ENCODE measurements at regions not wholly inside any gene's neighbourhood (a gene's known extent, or its start where the extent isn't known, plus 50 kb on each side); places are given as distances from the start of the nearest gene placed in this dataset.

DNA sequence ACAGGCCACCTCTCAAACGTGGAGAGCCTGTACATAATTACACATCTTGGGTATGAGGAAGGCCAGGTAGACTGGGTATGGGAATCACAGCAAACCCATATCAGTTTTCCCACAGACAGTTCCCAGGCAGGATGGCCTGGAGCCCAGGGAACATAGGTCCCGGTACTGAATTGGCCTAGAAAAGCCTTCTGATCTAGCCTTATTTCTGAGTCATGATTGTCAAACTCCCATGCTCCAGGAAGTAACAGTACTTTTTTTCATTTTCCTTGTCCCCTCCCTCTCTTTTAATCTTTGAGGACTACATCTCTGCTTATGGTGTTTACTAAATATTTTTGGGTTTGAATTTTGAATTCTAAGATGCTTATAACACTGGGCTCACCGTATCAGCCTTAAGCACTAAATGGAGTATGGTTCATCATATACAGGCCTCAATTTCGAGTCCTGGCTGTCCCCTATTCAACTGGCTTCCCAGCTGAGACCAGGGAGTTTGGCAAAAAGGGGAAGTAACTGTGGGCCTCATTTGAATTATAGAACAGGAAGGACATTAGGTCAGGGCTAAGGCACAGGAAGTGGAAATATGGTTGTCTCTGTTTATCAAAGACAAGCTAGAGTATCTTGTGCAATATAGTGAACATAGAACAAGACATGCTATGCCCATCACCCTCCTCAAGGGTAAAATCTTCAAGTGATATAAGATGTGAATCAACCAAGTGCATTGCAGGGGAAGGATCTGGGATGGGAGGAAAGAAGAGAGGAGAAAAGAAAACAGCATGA, 494.6 kb downstream of the NTRK3 start:
- no peak overlapping the region for H3K4me2 ChIP-seq (ENCODE audit: insufficient read depth in 1 of 2, low read depth in 2 of 2, low read length in 2 of 2)
- H3K27ac ChIP-seq (ENCODE audit: low read depth, low read length): no peak overlapping the region
- no peaks in the 10 kb centered on the region for H3K79me2 ChIP-seq (ENCODE audit: control insufficient read depth in 1 of 2, insufficient read depth in 2 of 2, low read length in 2 of 2)
- H4K91ac ChIP-seq (replicated peaks; ENCODE audit: insufficient read length, low read length): no peak overlapping the region
- peaks cover 0 to 2% (median 0%) of the 10 kb centered on the region in 4 experiments; a peak in 1 of 8 replicates for H3K36me3 ChIP-seq (ENCODE audit: control insufficient read depth in 2 of 4, insufficient read depth in 4 of 4, low read length in 3 of 4)
- FAIRE-seq: no peak
- no peak overlapping the region for H4K8ac ChIP-seq (ENCODE audit: extremely low read depth, insufficient read depth, low read length)
- H3K23me2 ChIP-seq (ENCODE audit: low read depth, low read length): no peaks in the 10 kb centered on the region; the same call in 1 of the 2 replicates
- no peaks in the 10 kb centered on the region for H4K20me1 ChIP-seq (replicated peaks in 1 of 2; ENCODE audit: control insufficient read depth in 1 of 2, insufficient read depth in 2 of 2, low read length in 2 of 2)
- H3K14ac ChIP-seq (ENCODE audit: insufficient read length): no peak overlapping the region
- H4K5ac ChIP-seq (ENCODE audit: insufficient read length, low read depth, low read length): no peak overlapping the region
- no peak overlapping the region for H2AFZ ChIP-seq (ENCODE audit: low read length)
- no peak overlapping the region for H3K23ac ChIP-seq (ENCODE audit: insufficient read length)
- no peak overlapping the region for H2BK5ac ChIP-seq (ENCODE audit: low read depth, low read length)
- H3K9me3 ChIP-seq (ENCODE audit: insufficient read depth in 2 of 2, low read depth in 1 of 2, low read length in 1 of 2): no peaks in the 10 kb centered on the region
- H2BK12ac ChIP-seq (ENCODE audit: low read depth, low read length): no peak overlapping the region
- no peak overlapping the region for H2BK120ac ChIP-seq (replicated peaks; ENCODE audit: low read depth, low read length)
- H3K4ac ChIP-seq (replicated peaks; ENCODE audit: insufficient read length, low read depth, low read length): no peak overlapping the region
- H3K4me3 ChIP-seq (ENCODE audit: extremely low read depth in 1 of 4, insufficient read depth in 2 of 4, low read depth in 3 of 4, low read length in 4 of 4): no peak overlapping the region
- TF ChIP-seq JUN (IDR thresholded peaks at IDR 0.05; ENCODE audit: low read depth, low read length) (no peak), PHF8 (conservative IDR thresholded peaks at IDR 0.05; ENCODE audit: low read depth, low read length) (no peak), CBX8 (IDR thresholded peaks at IDR 0.05; ENCODE audit: borderline replicate concordance, low read depth, low read length) (no peak), RFX5 (IDR thresholded peaks at IDR 0.05; ENCODE audit: borderline replicate concordance, low read depth, low read length) (no peak), KDM5A (IDR thresholded peaks at IDR 0.05; ENCODE audit: low read length) (no peak), SRF (IDR thresholded peaks at IDR 0.05; ENCODE audit: low read depth, low read length) (no peak), TAF7 (optimal IDR thresholded peaks at IDR 0.05; ENCODE audit: borderline replicate concordance, low read depth, low read length) (no peak), SP1 (IDR thresholded peaks at IDR 0.05; ENCODE audit: low read depth, low read length) (no peak), RBBP5 (IDR thresholded peaks at IDR 0.05; ENCODE audit: borderline replicate concordance, low read depth, low read length) (no peak), ASH2L (IDR thresholded peaks at IDR 0.05; ENCODE audit: low read length) (no peak)
- TF ChIP-seq, protein P1, sequence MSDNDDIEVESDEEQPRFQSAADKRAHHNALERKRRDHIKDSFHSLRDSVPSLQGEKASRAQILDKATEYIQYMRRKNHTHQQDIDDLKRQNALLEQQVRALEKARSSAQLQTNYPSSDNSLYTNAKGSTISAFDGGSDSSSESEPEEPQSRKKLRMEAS (IDR thresholded peaks at IDR 0.05): no peak
- no peak overlapping the region for H3K9ac ChIP-seq (replicated peaks in 1 of 4; ENCODE audit: extremely low read depth in 1 of 4, low read depth in 3 of 4, low read length in 3 of 4)
- H3K56ac ChIP-seq (replicated peaks; ENCODE audit: insufficient read length, low read depth, low read length): no peak overlapping the region
- no peak overlapping the region for H2BK15ac ChIP-seq (ENCODE audit: low read length)
- CTCF ChIA-PET (ENCODE audit: partially characterized antibody): interaction anchor here (0.7 to 1.1 kb wide), 2 partner anchors 19 to 232 kb away, joined by 3 to 4 read pairs; no protein-coding TSS in a partner anchor
- peaks cover 0 to 9% (median 6%) of the 10 kb centered on the region in 4 experiments; a peak in 3 of 7 replicates for H3K4me1 ChIP-seq (replicated peaks in 1 of 4; ENCODE audit: control insufficient read depth in 3 of 4, insufficient read depth in 4 of 4, low read length in 3 of 4)
- no peak for DNase-seq (ENCODE audit: low read depth in 1 of 2, low spot score in 2 of 2)
- no peak overlapping the region for H3K18ac ChIP-seq (ENCODE audit: extremely low read depth, low read length)
- no peaks in the 10 kb centered on the region for H3K79me1 ChIP-seq (ENCODE audit: low read depth, low read length)
- WGBS, 2 experiments (ENCODE audit: extremely low coverage in 1 of 2, insufficient coverage in 1 of 2, insufficient read length in 1 of 2, insufficient replicate concordance in 2 of 2, low coverage in 1 of 2, low lambda C conversion rate in 2 of 2, missing lambda C conversion rate in 1 of 2): 90% methylated on average over 4 of the region's 4 CpGs; no CpG with 5 or more reads in 1 of the 2 experiments
- POLR2A ChIA-PET (ENCODE audit: partially characterized antibody): no interaction called here
- no peak overlapping the region for H2BK20ac ChIP-seq (ENCODE audit: low read length)
- H2AK5ac ChIP-seq (ENCODE audit: low read depth, low read length): no peak overlapping the region
- no peaks in the 10 kb centered on the region for H3K27me3 ChIP-seq (replicated peaks in 1 of 4; ENCODE audit: control insufficient read depth in 3 of 4, extremely low read depth in 1 of 4, insufficient read depth in 3 of 4, low read length in 3 of 4)
